ENCODE measurements at regions not wholly inside any gene's neighbourhood (a gene's known extent, or its start where the extent isn't known, plus 50 kb on each side); places are given as distances from the start of the nearest gene placed in this dataset.

DNA sequence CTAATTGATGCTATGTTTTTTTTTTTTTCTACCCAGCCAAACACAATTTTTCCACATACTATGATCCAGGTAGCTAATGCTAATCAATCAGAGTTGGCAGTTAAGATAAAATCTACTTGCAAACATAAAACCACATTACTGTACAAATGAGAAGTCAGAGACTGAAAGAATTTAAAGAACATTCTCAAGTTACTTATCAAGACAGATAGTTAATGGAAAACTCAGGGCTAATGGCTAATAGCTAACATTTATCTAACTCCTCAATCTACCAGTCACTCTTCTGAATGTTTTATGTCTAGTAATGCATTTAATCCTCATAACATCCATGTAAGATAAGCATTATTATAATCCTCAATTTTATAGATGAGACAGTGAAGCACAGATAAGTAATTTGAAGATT lies 537.6 kb upstream of the SETBP1 start:
- TF ChIP-seq, protein P1, sequence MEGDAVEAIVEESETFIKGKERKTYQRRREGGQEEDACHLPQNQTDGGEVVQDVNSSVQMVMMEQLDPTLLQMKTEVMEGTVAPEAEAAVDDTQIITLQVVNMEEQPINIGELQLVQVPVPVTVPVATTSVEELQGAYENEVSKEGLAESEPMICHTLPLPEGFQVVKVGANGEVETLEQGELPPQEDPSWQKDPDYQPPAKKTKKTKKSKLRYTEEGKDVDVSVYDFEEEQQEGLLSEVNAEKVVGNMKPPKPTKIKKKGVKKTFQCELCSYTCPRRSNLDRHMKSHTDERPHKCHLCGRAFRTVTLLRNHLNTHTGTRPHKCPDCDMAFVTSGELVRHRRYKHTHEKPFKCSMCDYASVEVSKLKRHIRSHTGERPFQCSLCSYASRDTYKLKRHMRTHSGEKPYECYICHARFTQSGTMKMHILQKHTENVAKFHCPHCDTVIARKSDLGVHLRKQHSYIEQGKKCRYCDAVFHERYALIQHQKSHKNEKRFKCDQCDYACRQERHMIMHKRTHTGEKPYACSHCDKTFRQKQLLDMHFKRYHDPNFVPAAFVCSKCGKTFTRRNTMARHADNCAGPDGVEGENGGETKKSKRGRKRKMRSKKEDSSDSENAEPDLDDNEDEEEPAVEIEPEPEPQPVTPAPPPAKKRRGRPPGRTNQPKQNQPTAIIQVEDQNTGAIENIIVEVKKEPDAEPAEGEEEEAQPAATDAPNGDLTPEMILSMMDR (IDR thresholded peaks at IDR 0.05; ENCODE audit: insufficient read depth, low read length), result no peak
- TF ChIP-seq POLR2AphosphoS5 (IDR thresholded peaks at IDR 0.05; ENCODE audit: low read depth) (no peak), SPI1 (IDR thresholded peaks at IDR 0.05; ENCODE audit: borderline replicate concordance, low read depth) (no peak)

Data from HL-60 (cell line).